Astrocyte of the cerebellum (primary cell): ENCODE measurements at regions not wholly inside any gene's neighbourhood (a gene's known extent, or its start where the extent isn't known, plus 50 kb on each side); places are given as distances from the start of the nearest gene placed in this dataset.
A peak's percentile ranks its signal among the peaks of the same experiment; 100 is the strongest.

Source experiments
- DNase-seq: peaks from one replicate; pipeline ENCODE4 v3.0.0-alpha.2; 2011; ENCODE audit warnings: low read depth
- H3K4me3 ChIP-seq: 2 replicates; pipeline ENCODE4 v1.5.1; 2011; ENCODE audit warnings: mild to moderate bottlenecking, low read depth, low read length, moderate library complexity
- in situ Hi-C: cut with HindIII; loops from 2 replicates; pipeline ENCODE4 v1.10.0; 2017; ENCODE audit warnings: low sequenced_read_pairs
- TF ChIP-seq, protein P1 (sequence below): IDR thresholded peaks from 2 replicates; pipeline ENCODE4 v1.5.1; 2012; ENCODE audit warnings: low read length, low read depth, moderate library complexity, mild to moderate bottlenecking; ENCODE audit errors: missing control alignments

- TF ChIP-seq, protein P1, sequence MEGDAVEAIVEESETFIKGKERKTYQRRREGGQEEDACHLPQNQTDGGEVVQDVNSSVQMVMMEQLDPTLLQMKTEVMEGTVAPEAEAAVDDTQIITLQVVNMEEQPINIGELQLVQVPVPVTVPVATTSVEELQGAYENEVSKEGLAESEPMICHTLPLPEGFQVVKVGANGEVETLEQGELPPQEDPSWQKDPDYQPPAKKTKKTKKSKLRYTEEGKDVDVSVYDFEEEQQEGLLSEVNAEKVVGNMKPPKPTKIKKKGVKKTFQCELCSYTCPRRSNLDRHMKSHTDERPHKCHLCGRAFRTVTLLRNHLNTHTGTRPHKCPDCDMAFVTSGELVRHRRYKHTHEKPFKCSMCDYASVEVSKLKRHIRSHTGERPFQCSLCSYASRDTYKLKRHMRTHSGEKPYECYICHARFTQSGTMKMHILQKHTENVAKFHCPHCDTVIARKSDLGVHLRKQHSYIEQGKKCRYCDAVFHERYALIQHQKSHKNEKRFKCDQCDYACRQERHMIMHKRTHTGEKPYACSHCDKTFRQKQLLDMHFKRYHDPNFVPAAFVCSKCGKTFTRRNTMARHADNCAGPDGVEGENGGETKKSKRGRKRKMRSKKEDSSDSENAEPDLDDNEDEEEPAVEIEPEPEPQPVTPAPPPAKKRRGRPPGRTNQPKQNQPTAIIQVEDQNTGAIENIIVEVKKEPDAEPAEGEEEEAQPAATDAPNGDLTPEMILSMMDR = no peak
- in situ Hi-C loops = loop anchor here (10.0 kb wide), 1 partner anchor 64 kb away; no protein-coding TSS in a partner anchor
- H3K4me3 ChIP-seq = no peak overlapping the region
- no peak for DNase-seq
Measured at GRCh38 chr5:90290648-90291047, 118.9 kb downstream of the CETN3 start.

DNA sequence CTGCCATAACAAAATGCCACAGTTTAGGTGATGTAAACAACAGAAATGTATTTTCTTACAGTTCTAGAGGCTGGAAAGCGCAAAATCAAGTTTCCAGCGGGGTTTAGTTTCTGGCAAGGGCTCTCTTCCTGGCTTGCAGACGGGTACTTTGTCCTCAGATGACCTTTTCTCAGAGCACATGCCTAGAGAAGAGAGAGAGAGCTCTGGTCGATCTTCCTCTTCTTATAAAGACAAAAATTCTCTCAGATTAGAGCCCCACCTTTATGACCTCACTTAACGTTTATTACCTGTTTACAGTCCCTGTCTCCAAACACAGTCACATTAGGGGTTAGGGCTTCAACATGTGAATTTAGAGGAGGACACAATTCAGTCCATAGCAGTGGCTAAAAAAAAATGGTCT lies 119.7 kb downstream of the CETN3 start:
- H3K4me3 ChIP-seq = no peak overlapping the region
- TF ChIP-seq, protein P1 = no peak
- DNase-seq = no peak
- in situ Hi-C loops = loop anchor here (10.0 kb wide), 1 partner anchor 65 kb away; no protein-coding TSS in a partner anchor

GRCh38 chr5:90287036-90287435 lies 122.5 kb downstream of the CETN3 start:
- no peak overlapping the region for H3K4me3 ChIP-seq
- in situ Hi-C loops = no loop called here
- TF ChIP-seq, protein P1 = no peak
- DNase-seq = no peak

GRCh38 chr5:90285581-90285980 lies 124.0 kb downstream of the CETN3 start:
- DNase-seq = no peak
- TF ChIP-seq, protein P1 = no peak
- H3K4me3 ChIP-seq = no peak overlapping the region
- in situ Hi-C loops = no loop called here

DNA sequence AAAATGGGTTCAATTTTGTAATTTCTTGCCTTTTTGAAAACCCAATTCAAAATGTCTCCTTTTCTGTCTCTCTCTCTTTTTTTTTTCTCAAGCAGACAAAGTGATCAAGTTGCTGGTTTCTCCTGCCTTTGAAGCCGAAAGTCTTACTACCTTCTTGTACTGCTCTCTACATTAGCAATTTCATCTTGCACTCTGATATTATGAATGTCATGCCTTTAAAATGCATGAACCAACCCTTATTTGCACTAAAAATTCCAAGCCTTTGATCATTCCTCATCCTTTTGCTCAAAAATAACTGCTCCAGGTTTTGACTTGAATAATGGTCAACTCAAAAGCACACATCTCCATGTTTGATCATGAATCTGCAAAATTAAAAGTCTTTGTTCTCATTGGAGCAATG lies 125.2 kb downstream of the CETN3 start:
- no peak overlapping the region for H3K4me3 ChIP-seq
- DNase-seq = no peak
- in situ Hi-C loops = loop anchor here (5.0 kb wide), 1 partner anchor 1552 kb away; no protein-coding TSS in a partner anchor
- TF ChIP-seq, protein P1 = no peak

DNA sequence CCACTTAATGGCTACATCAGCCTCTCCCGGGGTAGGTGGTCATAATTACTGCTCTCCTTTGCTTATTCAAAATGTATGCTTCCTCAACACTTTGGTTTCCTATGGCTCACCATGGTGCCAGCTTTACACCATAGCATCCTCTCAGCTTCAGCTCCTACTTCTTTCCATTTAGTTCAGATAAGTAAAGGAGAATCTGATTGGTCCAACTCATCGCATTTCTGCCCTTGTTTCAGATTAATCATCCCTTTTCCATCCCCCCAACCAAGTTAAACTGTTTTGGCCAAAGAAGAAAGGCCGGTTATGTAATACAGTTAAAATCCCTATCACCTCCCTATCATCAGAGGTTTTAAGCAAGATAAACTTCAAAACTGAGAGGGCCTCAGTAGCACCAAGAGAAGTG lies 130.5 kb downstream of the CETN3 start:
- TF ChIP-seq, protein P1 = no peak
- no peak for DNase-seq
- in situ Hi-C loops = no loop called here
- H3K4me3 ChIP-seq = no peak overlapping the region

DNA sequence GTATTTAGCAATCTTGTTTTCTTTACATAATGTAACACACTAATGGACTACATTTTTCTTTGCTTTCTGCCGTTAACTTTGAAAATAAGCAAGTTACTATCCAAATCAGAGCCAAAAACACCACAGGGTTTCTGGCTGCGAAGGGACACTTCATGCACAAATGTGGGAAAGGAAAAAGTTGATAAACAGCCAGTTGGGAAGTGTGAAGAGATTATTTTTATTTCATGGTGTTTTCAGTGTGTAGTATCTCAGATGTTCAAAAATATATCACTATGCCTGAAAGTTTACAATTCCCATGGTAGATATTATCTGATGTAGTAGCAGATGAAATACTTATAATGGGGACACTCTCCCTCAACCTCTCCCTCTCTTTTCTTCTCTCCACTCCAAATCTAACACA lies 135.3 kb downstream of the CETN3 start:
- in situ Hi-C loops = no loop called here

More for the DNA sequence above, 135.3 kb downstream of the CETN3 start:
- peak; percentile 24 for DNase-seq
- TF ChIP-seq, protein P1 = no peak
- H3K4me3 ChIP-seq = no peak overlapping the region
